A673 (cell line): ENCODE measurements at regions not wholly inside any gene's neighbourhood (a gene's known extent, or its start where the extent isn't known, plus 50 kb on each side); places are given as distances from the start of the nearest gene placed in this dataset.

Source experiments
- BruUV-seq: library from RNA; stranded (reverse); fragments of 400-500 nt; replicated peaks from 2 replicates; lab custom pipeline; 2021; lab: Mats Ljungman, UMichigan
- CTCF ChIA-PET: fragments of 300-600 bp; sonication (Branson Sonifier 250); formaldehyde crosslinking; loops from one replicate; lab custom pipeline; 2022; ENCODE audit warnings: antibody characterized with exemption; lab: Charles Lee
- POLR2A ChIA-PET: fragments of 300-600 bp; sonication (Branson Sonifier 250); formaldehyde crosslinking; loops from one replicate; lab custom pipeline; 2022; ENCODE audit warnings: antibody characterized with exemption; ENCODE audit not compliant: low non-redundant PET; lab: Charles Lee
- DNase-seq: peaks from one replicate; pipeline ENCODE4 v3.0.0-alpha.2; 2015; ENCODE audit warnings: low spot score
- H3K27ac ChIP-seq: fragments of 200-600 bp; sonication (generic); 2 replicates; pipeline ENCODE4 v1.5.1; 2016; ENCODE audit warnings: mixed run types, low read depth, mild to moderate bottlenecking, mixed read lengths, antibody characterized with exemption, low read length; ENCODE audit not compliant: poor library complexity, severe bottlenecking
- H3K27me3 ChIP-seq: fragments of 200-600 bp; sonication (generic); replicated peaks from 2 replicates; pipeline ENCODE4 v1.6.1; 2017; ENCODE audit warnings: mixed run types, low read depth, mild to moderate bottlenecking, mixed read lengths, antibody characterized with exemption, low read length; ENCODE audit not compliant: insufficient read depth, poor library complexity
- H3K36me3 ChIP-seq: fragments of 200-600 bp; sonication (generic); 2 replicates; pipeline ENCODE4 v1.6.1; 2016; ENCODE audit warnings: mixed run types, mild to moderate bottlenecking, mixed read lengths, antibody characterized with exemption, low read length; ENCODE audit not compliant: insufficient read depth, poor library complexity, severe bottlenecking
- H3K4me1 ChIP-seq: fragments of 200-600 bp; sonication (generic); 2 replicates; pipeline ENCODE4 v1.6.1; 2017; ENCODE audit warnings: mixed run types, mild to moderate bottlenecking, mixed read lengths, antibody characterized with exemption, low read length; ENCODE audit not compliant: insufficient read depth, poor library complexity, severe bottlenecking
- H3K4me3 ChIP-seq: fragments of 200-600 bp; sonication (generic); 2 replicates; pipeline ENCODE4 v1.5.1; 2016; ENCODE audit warnings: low read depth, mixed run types, mild to moderate bottlenecking, mixed read lengths, low read length; ENCODE audit not compliant: poor library complexity, severe bottlenecking
- H3K9me3 ChIP-seq: fragments of 200-600 bp; sonication (generic); 2 replicates; pipeline ENCODE4 v1.6.1; 2016; ENCODE audit warnings: mixed run types, low read depth, mild to moderate bottlenecking, mixed read lengths, antibody characterized with exemption, low read length; ENCODE audit not compliant: poor library complexity, severe bottlenecking
- EZH2 ChIP-seq: fragments of 200-600 bp; sonication (generic); IDR thresholded peaks from 2 replicates; pipeline ENCODE4 v1.6.1; 2017; ENCODE audit warnings: borderline replicate concordance, low read depth, mild to moderate bottlenecking, mixed read lengths, antibody characterized with exemption, low read length; ENCODE audit not compliant: poor library complexity, severe bottlenecking
- intact Hi-C: fragments of 100-400 bp; cut with micrococcal nuclease; formaldehyde crosslinking; loops from one replicate; pipeline ENCODE4 v1.10.0; 2022; ENCODE audit not compliant: unreplicated experiment
- TF ChIP-seq, protein P1 (sequence below): fragments of 300-800, 200-600 bp; sonication (generic); conservative IDR thresholded peaks from 2 replicates; pipeline ENCODE4 v1.5.1; 2017; ENCODE audit warnings: low read depth, mild to moderate bottlenecking, antibody characterized with exemption, low read length, moderate library complexity, mixed read lengths

DNA sequence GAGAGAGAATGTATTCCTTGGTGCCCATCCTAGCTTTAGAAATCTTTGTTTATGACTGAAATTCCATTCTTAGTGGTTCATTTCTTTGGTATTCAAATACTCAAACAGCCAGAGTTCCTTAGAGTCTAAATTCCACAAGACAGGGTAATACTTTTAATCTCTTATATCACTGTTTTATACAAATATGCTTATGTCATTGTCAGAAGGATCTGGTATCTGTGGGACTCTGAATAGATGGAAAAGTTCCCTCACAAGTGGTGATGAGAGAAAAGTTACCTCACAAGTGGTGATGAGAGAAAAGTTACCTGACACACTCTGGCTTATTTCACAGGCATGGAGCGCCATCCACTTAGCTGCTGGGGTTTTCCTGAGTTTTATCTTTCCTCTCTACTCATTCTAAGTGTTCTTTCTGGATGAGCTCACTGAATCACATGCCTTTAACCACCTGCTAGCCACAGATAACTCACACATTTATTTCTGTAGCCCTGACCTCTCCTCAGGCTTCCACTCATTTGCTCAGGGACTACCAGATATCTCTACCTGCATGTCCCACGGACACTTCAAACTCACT lies 784.0 kb downstream of the SUGCT start:
- Histone ChIP-seq H3K9me3 (no peaks in the 10 kb centered on the region), H3K27ac (no peak overlapping the region), H3K4me3 (no peak overlapping the region), H3K36me3 (no peaks in the 10 kb centered on the region), H3K4me1 (no peaks in the 10 kb centered on the region), H3K27me3 (no peaks in the 10 kb centered on the region)
- intact Hi-C loops = no loop called here
- ChIA-PET POLR2A (no interaction called here), CTCF (no interaction called here)
- no peak for DNase-seq
- no TSS peak for BruUV-seq
- TF ChIP-seq EZH2 = no peak
- TF ChIP-seq, protein P1, sequence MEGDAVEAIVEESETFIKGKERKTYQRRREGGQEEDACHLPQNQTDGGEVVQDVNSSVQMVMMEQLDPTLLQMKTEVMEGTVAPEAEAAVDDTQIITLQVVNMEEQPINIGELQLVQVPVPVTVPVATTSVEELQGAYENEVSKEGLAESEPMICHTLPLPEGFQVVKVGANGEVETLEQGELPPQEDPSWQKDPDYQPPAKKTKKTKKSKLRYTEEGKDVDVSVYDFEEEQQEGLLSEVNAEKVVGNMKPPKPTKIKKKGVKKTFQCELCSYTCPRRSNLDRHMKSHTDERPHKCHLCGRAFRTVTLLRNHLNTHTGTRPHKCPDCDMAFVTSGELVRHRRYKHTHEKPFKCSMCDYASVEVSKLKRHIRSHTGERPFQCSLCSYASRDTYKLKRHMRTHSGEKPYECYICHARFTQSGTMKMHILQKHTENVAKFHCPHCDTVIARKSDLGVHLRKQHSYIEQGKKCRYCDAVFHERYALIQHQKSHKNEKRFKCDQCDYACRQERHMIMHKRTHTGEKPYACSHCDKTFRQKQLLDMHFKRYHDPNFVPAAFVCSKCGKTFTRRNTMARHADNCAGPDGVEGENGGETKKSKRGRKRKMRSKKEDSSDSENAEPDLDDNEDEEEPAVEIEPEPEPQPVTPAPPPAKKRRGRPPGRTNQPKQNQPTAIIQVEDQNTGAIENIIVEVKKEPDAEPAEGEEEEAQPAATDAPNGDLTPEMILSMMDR = no peak

DNA sequence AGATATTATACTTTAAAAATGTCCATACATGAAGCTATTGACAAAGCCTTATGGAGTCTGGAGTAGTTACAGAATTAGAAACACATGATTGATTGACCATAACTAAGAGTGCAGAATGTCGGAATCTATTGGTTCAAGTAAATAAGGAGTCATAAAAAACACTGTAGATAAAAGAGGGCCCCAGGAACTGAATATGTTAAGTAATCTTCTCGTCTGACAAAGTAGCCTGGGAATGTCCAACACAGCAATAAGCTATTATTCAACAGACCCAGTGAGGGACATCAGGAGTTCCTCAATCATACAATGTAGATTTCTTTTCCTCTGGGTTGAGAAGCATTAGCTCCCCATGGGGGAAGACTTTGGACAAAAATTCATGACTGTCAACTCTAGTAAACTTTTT lies 782.0 kb downstream of the SUGCT start:
- POLR2A ChIA-PET = interaction anchor here (0.6 kb wide), 1 partner anchor 835 kb away, joined by 3 read pairs; no protein-coding TSS in a partner anchor
- Histone ChIP-seq H3K4me1 (no peaks in the 10 kb centered on the region), H3K36me3 (no peaks in the 10 kb centered on the region), H3K4me3 (no peak overlapping the region), H3K27ac (no peak overlapping the region), H3K9me3 (no peaks in the 10 kb centered on the region), H3K27me3 (no peaks in the 10 kb centered on the region)
- BruUV-seq = no TSS peak
- no peak for DNase-seq
- TF ChIP-seq, protein P1 = no peak
- no peak for TF ChIP-seq EZH2
- CTCF ChIA-PET = no interaction called here
- intact Hi-C loops = no loop called here

DNA sequence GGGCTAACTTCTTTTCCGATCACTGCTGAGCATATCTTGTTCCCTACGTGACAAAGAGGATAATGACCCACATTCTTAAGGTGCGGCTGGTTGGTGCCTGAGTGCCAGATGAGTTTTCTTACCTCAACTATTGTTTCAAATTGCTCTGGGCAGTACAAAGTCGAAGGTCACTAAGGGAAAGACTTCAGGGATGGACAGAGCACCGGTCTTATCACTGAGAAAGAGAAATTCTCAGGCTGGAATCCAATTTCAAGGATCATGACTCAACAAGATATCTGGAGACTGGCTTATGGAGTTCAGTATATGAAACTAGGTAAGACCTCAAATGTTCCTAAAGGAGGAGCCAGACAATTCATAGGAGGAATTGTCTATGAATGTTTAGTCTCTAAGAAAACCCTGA lies 780.3 kb downstream of the SUGCT start:
- TF ChIP-seq, protein P1 = no peak
- TF ChIP-seq EZH2 = no peak
- ChIA-PET POLR2A (no interaction called here), CTCF (no interaction called here)
- intact Hi-C loops = no loop called here
- H3K9me3 ChIP-seq = no peaks in the 10 kb centered on the region
- H3K4me3 ChIP-seq = no peak overlapping the region
- no peaks in the 10 kb centered on the region for H3K27me3 ChIP-seq
- DNase-seq = no peak
- no peaks in the 10 kb centered on the region for H3K36me3 ChIP-seq
- BruUV-seq = no TSS peak
- no peak overlapping the region for H3K27ac ChIP-seq
- no peaks in the 10 kb centered on the region for H3K4me1 ChIP-seq
